PFSK-1 (cell line): ENCODE measurements at regions not wholly inside any gene's neighbourhood (a gene's known extent, or its start where the extent isn't known, plus 50 kb on each side); places are given as distances from the start of the nearest gene placed in this dataset.

ENCODE experiments used
- POLR2AphosphoS5 ChIP-seq: IDR thresholded peaks from 2 replicates; pipeline ENCODE4 v1.6.1; 2012; ENCODE audit warnings: low read depth, mild to moderate bottlenecking, control low read depth, low read length, moderate library complexity
- TAF1 ChIP-seq: IDR thresholded peaks from 2 replicates; pipeline ENCODE4 v1.6.1; 2012; ENCODE audit warnings: low read length, control low read depth, borderline replicate concordance; ENCODE audit not compliant: insufficient read depth
- TF ChIP-seq, protein P1 (sequence below), 2 experiments: IDR thresholded peaks; 2 replicates each; pipeline versions ENCODE4 v1.6.1 to v1.8.0; 2011 to 2012; ENCODE audit warnings: low read depth in 2 of 2, low read length in 2 of 2, control low read depth in 1 of 2, inconsistent platforms in 1 of 2, mild to moderate bottlenecking in 1 of 2, moderate library complexity in 1 of 2; ENCODE audit not compliant: insufficient read depth in 1 of 2

DNA sequence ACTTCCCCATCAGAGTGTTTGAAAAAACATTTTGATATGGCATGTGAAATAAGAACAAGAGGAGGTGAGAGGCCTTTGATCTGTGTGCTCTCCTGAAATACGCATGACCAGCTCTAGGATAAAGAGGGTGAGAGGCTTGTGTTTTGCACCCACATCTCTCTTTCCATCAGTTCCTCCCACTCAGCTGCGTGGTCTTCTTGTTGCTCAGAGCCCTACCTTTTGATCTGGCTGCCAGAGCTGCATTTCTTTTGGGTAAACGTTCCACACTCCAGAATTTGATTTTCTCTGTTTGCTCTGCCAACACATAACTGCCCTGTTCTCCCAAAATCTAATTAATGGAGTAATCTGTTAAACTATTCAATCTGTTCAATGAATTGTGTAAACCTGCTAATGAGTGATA, 72.0 kb upstream of the FN1 start:
- TF ChIP-seq POLR2AphosphoS5: no peak
- TF ChIP-seq, protein P1, sequence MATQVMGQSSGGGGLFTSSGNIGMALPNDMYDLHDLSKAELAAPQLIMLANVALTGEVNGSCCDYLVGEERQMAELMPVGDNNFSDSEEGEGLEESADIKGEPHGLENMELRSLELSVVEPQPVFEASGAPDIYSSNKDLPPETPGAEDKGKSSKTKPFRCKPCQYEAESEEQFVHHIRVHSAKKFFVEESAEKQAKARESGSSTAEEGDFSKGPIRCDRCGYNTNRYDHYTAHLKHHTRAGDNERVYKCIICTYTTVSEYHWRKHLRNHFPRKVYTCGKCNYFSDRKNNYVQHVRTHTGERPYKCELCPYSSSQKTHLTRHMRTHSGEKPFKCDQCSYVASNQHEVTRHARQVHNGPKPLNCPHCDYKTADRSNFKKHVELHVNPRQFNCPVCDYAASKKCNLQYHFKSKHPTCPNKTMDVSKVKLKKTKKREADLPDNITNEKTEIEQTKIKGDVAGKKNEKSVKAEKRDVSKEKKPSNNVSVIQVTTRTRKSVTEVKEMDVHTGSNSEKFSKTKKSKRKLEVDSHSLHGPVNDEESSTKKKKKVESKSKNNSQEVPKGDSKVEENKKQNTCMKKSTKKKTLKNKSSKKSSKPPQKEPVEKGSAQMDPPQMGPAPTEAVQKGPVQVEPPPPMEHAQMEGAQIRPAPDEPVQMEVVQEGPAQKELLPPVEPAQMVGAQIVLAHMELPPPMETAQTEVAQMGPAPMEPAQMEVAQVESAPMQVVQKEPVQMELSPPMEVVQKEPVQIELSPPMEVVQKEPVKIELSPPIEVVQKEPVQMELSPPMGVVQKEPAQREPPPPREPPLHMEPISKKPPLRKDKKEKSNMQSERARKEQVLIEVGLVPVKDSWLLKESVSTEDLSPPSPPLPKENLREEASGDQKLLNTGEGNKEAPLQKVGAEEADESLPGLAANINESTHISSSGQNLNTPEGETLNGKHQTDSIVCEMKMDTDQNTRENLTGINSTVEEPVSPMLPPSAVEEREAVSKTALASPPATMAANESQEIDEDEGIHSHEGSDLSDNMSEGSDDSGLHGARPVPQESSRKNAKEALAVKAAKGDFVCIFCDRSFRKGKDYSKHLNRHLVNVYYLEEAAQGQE (IDR thresholded peaks at IDR 0.05; ENCODE audit: insufficient read depth in 1 of 2, low read depth in 2 of 2, low read length in 2 of 2): no peak
- no peak for TF ChIP-seq TAF1
